SJSA1 (cell line): ENCODE measurements at regions not wholly inside any gene's neighbourhood (a gene's known extent, or its start where the extent isn't known, plus 50 kb on each side); places are given as distances from the start of the nearest gene placed in this dataset.
"Not testable (repeated sequence)": the region's sequence is repeated elsewhere in the genome, so short reads cannot be mapped to it uniquely, and the experiment has no call there.

Experiments used
- DNase-seq, 2 experiments: peaks; one replicate each; pipeline ENCODE4 v3.0.0-alpha.2; 2015 to 2020; ENCODE audit warnings: low spot score in 2 of 2, low read depth in 1 of 2
- H3K27ac ChIP-seq: fragments of 250-450 bp; sonication (Bioruptor Pico); 2 replicates; pipeline ENCODE4 v1.5.1; 2020; ENCODE audit warnings: mild to moderate bottlenecking, moderate library complexity
- H3K27me3 ChIP-seq: fragments of 250-450 bp; sonication (Bioruptor Pico); replicated peaks from 2 replicates; pipeline ENCODE4 v1.5.1; 2020; ENCODE audit warnings: mild to moderate bottlenecking, moderate library complexity
- H3K36me3 ChIP-seq: fragments of 250-450 bp; sonication (Bioruptor Pico); 2 replicates; pipeline ENCODE4 v1.5.1; 2020; ENCODE audit warnings: mild to moderate bottlenecking
- H3K4me1 ChIP-seq: fragments of 250-450 bp; sonication (Bioruptor Pico); replicated peaks from 2 replicates; pipeline ENCODE4 v1.6.1; 2021; ENCODE audit warnings: mild to moderate bottlenecking
- H3K4me3 ChIP-seq: fragments of 250-450 bp; sonication (Bioruptor Pico); 2 replicates; pipeline ENCODE4 v1.5.1; 2020; ENCODE audit warnings: mild to moderate bottlenecking
- H3K9me3 ChIP-seq: fragments of 250-450 bp; sonication (Bioruptor Pico); replicated peaks from 2 replicates; pipeline ENCODE4 v1.5.1; 2020; ENCODE audit warnings: mild to moderate bottlenecking

DNA sequence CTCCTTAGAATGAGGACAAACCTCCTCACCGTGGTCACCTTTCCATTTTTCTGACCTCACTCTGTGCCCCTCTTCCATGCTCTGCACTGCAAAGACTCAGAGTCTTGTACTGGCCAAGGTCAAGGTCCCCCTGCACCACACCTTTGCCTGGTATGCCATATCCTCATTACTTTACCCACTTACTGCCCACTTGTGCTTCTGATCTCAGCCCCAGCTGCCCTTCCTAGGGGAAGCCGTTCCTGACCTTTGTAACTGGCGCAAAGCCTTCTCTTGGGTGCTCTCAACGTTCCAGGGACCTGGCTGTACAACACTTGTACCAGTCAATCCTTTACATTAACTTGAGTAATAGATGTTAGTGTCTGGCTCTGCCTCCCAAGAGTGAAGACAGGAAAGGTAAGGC, 256.0 kb downstream of the SV2B start:
- Histone ChIP-seq H3K27me3 (no peaks in the 10 kb centered on the region; the same call in 1 of the 2 replicates), H3K9me3 (no peaks in the 10 kb centered on the region), H3K4me1 (no peaks in the 10 kb centered on the region)

DNA sequence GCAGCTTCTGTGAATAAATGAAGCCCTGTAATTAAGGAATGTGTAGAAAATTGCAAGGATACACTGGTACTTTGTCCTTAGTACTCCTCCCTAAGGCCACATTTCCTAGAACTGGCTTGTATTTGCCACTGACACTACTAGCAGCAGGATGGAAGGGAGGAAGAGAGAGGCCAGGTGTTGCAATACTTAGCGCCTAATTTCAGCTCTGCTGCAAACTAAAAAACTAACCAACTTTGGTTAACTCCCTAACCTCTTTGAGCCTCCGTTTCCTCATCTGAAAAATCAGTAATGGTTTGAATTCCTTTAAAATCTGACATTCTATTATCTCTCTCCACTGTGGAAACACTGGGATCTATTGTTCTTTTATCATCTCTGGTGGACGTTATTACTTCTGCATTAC, 257.0 kb downstream of the SV2B start:
- H3K27ac ChIP-seq, result no peak overlapping the region
- no peak overlapping the region for H3K4me3 ChIP-seq
- no peak for DNase-seq
- H3K36me3 ChIP-seq, result no peaks in the 10 kb centered on the region
- no peaks in the 10 kb centered on the region for H3K4me1 ChIP-seq
- H3K27me3 ChIP-seq, result no peaks in the 10 kb centered on the region; the same call in 1 of the 2 replicates
- H3K9me3 ChIP-seq, result no peaks in the 10 kb centered on the region

More for the DNA sequence above, 256.0 kb downstream of the SV2B start:
- DNase-seq, result no peak
- no peak overlapping the region for H3K4me3 ChIP-seq
- H3K36me3 ChIP-seq, result no peaks in the 10 kb centered on the region
- no peak overlapping the region for H3K27ac ChIP-seq

DNA sequence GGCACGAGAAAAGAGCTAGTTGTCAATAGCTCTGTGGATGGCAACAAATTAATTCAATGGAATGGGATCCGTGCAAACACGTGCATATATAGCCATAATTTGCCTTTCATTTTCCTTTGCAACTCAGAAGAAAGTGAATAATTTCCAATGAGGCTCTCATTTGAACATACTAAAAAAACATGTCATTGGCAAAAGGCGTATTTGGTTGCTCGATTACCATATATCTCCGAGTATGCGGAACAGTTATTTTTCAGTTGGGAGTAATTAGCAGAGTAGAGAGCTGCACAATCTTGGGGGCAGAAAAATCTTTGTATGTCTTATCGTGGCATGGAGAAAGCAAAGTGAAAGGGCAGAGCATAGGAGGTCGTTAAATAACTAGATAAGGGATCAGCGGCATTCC, 257.4 kb downstream of the SV2B start:
- Histone ChIP-seq H3K4me3 (no peak overlapping the region), H3K9me3 (no peaks in the 10 kb centered on the region), H3K36me3 (no peaks in the 10 kb centered on the region), H3K4me1 (no peaks in the 10 kb centered on the region), H3K27ac (no peak overlapping the region), H3K27me3 (no peaks in the 10 kb centered on the region; the same call in 1 of the 2 replicates)
- DNase-seq, result no peak

DNA sequence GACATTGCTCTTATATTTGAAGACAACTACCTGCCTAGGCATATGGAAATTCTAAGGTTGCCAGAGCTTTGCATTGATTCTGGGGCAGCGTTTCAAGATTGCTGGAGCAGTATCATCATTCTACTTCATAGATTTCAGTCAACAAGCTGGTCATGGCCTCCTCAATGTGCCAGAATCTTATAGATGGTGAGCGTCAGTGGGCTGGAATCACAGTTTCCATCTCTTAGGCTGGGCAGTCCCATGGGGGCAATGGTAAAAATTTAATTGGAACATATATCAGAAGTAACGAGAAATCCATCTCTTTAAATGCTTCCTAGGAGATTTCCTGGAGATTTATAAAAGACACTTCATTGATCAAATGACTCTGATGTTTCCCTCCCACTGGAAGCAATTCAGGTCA, 258.3 kb downstream of the SV2B start:
- H3K9me3 ChIP-seq, result no peaks in the 10 kb centered on the region
- H3K36me3 ChIP-seq, result no peaks in the 10 kb centered on the region
- H3K4me1 ChIP-seq, result no peaks in the 10 kb centered on the region

DNA sequence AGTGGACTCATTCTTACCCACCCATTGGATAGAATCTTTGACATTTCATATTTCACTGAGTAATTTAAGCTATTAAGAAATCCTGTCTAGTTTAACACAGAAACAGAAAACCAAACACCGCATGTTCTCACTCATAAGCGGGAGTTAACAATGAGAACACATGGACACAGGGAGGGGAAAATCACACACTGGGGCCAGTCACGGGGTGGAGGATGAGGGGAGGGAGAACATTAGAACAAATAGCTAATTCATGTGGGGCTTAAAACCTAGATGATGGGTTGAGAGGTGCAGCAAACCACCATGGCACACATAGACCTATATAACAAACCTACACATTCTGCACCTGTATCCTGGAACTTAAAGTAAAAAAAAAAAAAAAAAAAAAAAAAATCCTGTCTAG, 261.6 kb downstream of the SV2B start:
- not testable (repeated sequence) for H3K4me3 ChIP-seq, H3K36me3 ChIP-seq, H3K4me1 ChIP-seq, H3K27me3 ChIP-seq, H3K9me3 ChIP-seq, DNase-seq, H3K27ac ChIP-seq

More for the DNA sequence above, 258.3 kb downstream of the SV2B start:
- Histone ChIP-seq H3K4me3 (no peak overlapping the region), H3K27me3 (no peaks in the 10 kb centered on the region; the same call in 1 of the 2 replicates), H3K27ac (no peak overlapping the region)
- DNase-seq, result no peak

DNA sequence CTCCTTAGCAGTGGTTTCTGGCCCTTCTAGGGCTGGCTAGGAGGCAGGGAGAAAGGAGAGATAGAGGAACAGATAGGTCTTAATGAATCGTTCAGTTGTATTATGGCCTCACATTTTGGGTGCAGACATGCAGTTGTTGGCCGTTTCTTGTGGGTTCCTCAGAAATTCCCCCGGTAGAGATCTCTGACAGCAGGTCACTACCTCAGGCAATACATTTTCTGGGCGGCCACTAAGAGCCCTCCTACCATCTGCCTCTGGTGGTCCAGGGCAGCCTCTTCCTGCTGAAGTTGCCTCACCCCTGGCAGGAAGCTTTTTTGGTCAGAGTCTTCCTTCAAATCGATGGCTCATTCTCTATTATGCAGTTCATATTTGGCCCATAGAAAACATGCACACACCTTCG, 266.1 kb downstream of the SV2B start:
- no peaks in the 10 kb centered on the region for H3K4me1 ChIP-seq
- H3K27me3 ChIP-seq, result no peaks in the 10 kb centered on the region
- H3K27ac ChIP-seq, result no peak overlapping the region
- H3K9me3 ChIP-seq, result no peaks in the 10 kb centered on the region
- no peak overlapping the region for H3K4me3 ChIP-seq
- H3K36me3 ChIP-seq, result no peaks in the 10 kb centered on the region
- DNase-seq, result no peak

DNA sequence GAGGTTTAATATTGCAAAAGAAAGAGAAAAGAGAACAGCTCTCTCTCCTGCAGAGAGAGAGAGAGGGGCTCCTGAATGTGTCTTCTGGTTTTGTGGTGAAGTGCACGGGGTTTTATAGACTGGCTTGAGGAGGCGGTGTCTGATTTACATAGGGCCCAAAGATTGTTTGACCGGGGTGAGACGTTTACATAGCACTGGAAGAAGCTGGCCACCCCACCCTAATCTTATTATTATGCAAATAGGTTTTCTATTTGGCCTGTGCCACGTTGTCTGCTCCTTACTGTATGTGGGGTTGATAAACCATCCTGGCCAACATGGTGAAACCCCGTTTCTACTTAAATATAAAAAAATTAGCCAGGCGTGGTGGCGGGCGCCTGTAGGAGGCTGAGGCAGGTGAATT, 268.6 kb downstream of the SV2B start:
- Histone ChIP-seq H3K27ac (no peak overlapping the region), H3K36me3 (no peaks in the 10 kb centered on the region), H3K4me3 (no peak overlapping the region), H3K27me3 (no peaks in the 10 kb centered on the region), H3K9me3 (peaks cover 5% of the 10 kb centered on the region; the same call in 1 of the 2 replicates), H3K4me1 (no peaks in the 10 kb centered on the region)
- DNase-seq, result no peak

DNA sequence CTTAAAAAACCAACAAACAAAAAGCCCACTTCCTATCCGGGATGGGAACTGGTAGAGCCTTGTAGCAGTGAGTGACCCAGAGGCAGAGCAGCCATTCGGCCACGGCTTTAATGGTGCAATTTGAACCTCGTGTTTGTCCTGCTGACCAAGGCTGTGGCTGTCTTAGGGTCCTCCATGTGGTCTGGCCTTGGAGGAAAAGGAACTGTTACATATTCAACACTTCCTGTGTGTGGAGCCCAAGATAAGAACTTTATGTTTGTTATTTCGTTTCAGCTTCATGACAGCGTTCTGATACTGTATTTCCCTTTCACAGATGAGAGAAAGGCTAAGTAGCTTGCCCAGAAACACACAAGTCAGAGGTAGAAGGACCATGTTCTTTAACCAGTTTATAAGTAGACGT, 269.8 kb downstream of the SV2B start:
- DNase-seq, result no peak
- Histone ChIP-seq H3K4me1 (no peaks in the 10 kb centered on the region), H3K27ac (no peak overlapping the region), H3K36me3 (no peaks in the 10 kb centered on the region), H3K9me3 (peaks cover 5% of the 10 kb centered on the region; the same call in 1 of the 2 replicates), H3K27me3 (no peaks in the 10 kb centered on the region), H3K4me3 (no peak overlapping the region)

DNA sequence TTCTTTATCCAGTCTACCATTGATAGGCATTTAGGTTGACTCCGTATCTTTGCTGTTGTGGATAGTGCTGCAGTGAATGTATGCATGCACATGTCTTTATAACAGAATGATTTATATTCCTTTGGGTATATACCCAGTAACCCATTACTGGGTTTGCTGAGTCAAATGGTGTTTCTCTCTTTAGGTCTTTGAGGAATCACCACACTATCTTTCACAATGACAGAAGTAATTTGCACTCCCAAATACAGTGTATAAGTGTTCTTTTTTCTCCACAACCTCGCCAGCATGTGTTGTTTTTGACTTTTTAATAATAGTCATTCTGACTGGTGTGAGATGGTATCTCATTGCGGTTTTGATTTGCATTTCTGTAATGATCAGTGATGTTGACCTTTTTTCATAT, 271.3 kb downstream of the SV2B start:
- not testable (repeated sequence) for H3K9me3 ChIP-seq, H3K27me3 ChIP-seq, H3K27ac ChIP-seq, DNase-seq, H3K36me3 ChIP-seq, H3K4me3 ChIP-seq, H3K4me1 ChIP-seq

DNA sequence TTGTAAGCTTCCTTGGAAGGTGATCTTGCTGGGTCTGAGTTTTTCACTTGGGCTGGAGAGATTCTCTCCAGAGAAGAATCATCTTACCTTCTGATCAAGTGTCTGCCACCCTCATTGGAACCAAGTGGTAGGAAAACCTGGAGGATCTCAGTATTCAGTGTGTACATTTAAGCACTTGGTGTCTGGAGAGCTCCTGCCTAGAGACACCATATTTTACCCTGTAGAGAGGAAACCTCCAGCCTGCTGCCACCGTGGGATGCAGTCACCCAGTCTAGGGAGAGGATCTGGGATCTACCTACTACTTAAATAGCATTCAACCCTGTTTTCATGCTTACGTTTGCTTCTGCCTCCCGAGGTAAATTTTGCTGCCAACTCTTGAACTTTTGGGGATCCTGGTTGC, 274.3 kb downstream of the SV2B start:
- no peak for DNase-seq
- Histone ChIP-seq H3K27me3 (no peaks in the 10 kb centered on the region), H3K4me3 (no peak overlapping the region), H3K9me3 (peaks cover 5% of the 10 kb centered on the region; the same call in 1 of the 2 replicates), H3K27ac (no peak overlapping the region), H3K4me1 (no peaks in the 10 kb centered on the region), H3K36me3 (no peaks in the 10 kb centered on the region)

DNA sequence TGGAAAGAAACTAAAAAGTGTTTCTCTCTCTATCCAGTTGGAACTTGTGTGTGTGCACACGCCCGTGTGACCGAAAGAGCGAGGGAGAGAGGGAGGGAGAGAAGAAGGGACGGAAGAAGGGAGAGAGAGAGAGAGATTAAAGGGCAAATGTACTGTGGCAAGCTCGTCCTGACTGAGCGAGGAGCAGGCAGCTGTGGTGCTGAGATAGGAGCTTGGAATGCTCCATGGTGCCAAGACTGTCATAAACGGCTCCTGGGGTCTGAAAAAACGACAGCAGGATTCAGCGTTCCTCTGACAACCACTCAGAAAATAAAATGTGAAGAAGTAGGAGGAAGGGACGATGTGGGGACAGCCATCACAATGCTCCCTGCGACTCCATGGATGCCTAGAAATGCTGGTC, 276.0 kb downstream of the SV2B start:
- no peak overlapping the region for H3K27ac ChIP-seq
- H3K4me1 ChIP-seq, result no peaks in the 10 kb centered on the region
- DNase-seq, result no peak
- H3K9me3 ChIP-seq, result peaks cover 5% of the 10 kb centered on the region; the same call in 1 of the 2 replicates
- H3K4me3 ChIP-seq, result no peak overlapping the region
- H3K27me3 ChIP-seq, result no peaks in the 10 kb centered on the region
- H3K36me3 ChIP-seq, result no peaks in the 10 kb centered on the region

DNA sequence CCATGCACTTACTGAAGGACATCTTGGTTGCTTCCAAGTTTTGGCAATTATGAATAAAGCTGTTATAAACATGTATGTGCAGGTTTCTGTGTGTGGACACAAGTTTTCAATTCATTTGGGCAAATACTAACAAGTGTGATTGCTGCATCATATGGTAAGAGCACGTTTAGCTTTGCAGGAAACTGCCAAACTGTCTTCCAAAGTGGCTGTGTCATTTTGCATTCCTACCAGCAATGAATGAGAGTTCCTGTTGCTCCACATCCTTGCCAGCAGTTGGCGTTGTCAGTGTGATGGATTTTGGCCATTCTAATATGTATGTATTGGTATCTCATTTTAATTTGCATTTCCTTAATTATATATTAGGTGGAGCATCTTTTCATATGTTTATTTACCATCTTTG, 280.1 kb downstream of the SV2B start:
- H3K27ac ChIP-seq, result no peak overlapping the region
- no peak overlapping the region for H3K4me3 ChIP-seq
- H3K27me3 ChIP-seq, result no peaks in the 10 kb centered on the region
- DNase-seq, result no peak
- H3K36me3 ChIP-seq, result no peaks in the 10 kb centered on the region
- H3K9me3 ChIP-seq, result no peaks in the 10 kb centered on the region
- no peaks in the 10 kb centered on the region for H3K4me1 ChIP-seq

DNA sequence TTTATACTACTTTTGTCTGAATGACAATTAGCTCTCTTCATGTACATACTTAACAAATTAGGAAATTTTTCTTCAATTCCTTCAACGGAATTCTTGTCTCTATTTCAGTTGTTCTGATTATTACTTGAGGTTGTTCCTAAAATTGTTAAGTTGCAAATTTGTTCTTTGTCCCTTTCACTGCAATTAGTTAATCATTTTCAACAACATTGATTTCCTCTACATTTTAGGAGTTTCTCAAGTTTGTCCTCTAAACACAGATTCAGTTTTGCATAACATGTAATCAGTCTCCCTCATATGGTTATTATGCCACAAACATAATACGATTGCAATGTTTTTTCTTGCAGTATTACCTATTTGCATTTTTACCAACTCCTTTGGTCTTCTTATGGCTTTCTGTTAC, 283.5 kb downstream of the SV2B start:
- no peaks in the 10 kb centered on the region for H3K36me3 ChIP-seq
- DNase-seq, result no peak
- no peaks in the 10 kb centered on the region for H3K4me1 ChIP-seq
- H3K27ac ChIP-seq, result no peak overlapping the region
- no peak overlapping the region for H3K4me3 ChIP-seq
- H3K9me3 ChIP-seq, result no peaks in the 10 kb centered on the region
- no peaks in the 10 kb centered on the region for H3K27me3 ChIP-seq

DNA sequence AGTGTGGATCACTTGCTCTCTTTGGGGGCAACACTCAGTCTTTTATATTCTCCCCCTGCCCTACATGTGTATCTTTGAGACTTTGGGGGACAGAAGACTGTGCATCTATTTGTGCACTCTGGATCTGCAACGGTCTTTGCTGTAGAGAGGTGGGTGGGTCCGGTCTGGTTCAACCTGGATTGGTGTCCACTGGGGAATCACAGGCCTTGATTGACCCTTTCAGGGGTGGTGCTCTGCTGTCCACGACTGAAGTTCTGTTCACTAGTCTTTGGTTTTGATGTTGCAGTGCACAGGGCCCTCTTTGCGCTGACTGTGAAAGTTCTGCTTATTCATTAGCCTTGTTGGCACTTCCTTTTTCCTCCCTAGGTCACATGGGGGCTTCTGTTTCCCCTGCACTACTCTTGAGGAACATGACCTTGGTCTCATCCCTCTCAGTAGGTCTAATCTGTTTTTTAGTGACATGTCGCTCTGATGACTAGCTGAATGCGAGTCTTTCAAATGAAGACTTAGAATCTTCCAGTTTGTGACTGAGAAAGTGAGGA, 284.2 kb downstream of the SV2B start:
- Histone ChIP-seq H3K27me3 (no peaks in the 10 kb centered on the region), H3K36me3 (no peaks in the 10 kb centered on the region), H3K4me3 (no peak overlapping the region), H3K4me1 (no peaks in the 10 kb centered on the region), H3K9me3 (no peaks in the 10 kb centered on the region), H3K27ac (no peak overlapping the region)
- no peak for DNase-seq

DNA sequence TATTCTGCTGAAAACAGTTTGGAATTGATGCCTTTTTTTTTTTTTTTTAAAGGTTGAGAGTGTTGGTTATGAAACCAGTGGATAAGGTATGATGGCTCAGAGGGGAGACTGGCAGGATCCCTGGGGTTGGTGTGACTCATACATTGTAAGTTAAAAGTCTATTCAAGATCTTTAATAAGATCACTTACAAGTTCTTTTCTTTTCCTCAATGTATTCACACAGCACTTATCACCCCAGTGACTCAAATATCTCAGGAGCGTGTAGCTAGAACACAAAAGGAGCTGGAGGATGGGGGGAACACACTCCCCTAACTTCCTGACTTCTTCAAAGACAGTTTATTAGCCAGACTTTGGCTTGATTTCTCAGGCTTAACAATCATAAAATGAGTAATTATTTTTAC, 285.3 kb downstream of the SV2B start:
- no peak overlapping the region for H3K4me3 ChIP-seq
- H3K4me1 ChIP-seq, result no peaks in the 10 kb centered on the region
- H3K27ac ChIP-seq, result no peak overlapping the region
- no peaks in the 10 kb centered on the region for H3K9me3 ChIP-seq
- no peak for DNase-seq
- no peaks in the 10 kb centered on the region for H3K36me3 ChIP-seq
- H3K27me3 ChIP-seq, result no peaks in the 10 kb centered on the region
